NCI-H460 (cell line): ENCODE measurements at regions not wholly inside any gene's neighbourhood (a gene's known extent, or its start where the extent isn't known, plus 50 kb on each side); places are given as distances from the start of the nearest gene placed in this dataset.

Source experiments
- DNase-seq: peaks from one replicate; pipeline ENCODE4 v3.0.0-alpha.2; 2016; ENCODE audit warnings: low read depth; ENCODE audit errors: extremely low read depth

- DNase-seq, result no peak
Observed at GRCh38 chr9:109937861-109938453, 158.0 kb downstream of the PALM2AKAP2 start.

GRCh38 chr9:109939698-109940342, 159.8 kb downstream of the PALM2AKAP2 start:
- DNase-seq, result no peak

GRCh38 chr9:109940561-109940960, 160.6 kb downstream of the PALM2AKAP2 start:
- no peak for DNase-seq

- no peak for DNase-seq
Observed at GRCh38 chr9:109941771-109942170, 161.8 kb downstream of the PALM2AKAP2 start.

- no peak for DNase-seq
Observed at GRCh38 chr9:109945573-109945972, 165.6 kb downstream of the PALM2AKAP2 start.

- DNase-seq, result no peak
Observed at GRCh38 chr9:109948453-109948852, 168.5 kb downstream of the PALM2AKAP2 start.

- DNase-seq, result no peak
Observed at GRCh38 chr9:109950710-109951443, 170.9 kb downstream of the PALM2AKAP2 start.

- DNase-seq, result no peak
Observed at GRCh38 chr9:109953300-109953699, 173.3 kb downstream of the PALM2AKAP2 start.

- no peak for DNase-seq
Observed at GRCh38 chr9:109953813-109954497, 174.0 kb downstream of the PALM2AKAP2 start.

- no peak for DNase-seq
Observed at GRCh38 chr9:109956717-109957440, 176.9 kb downstream of the PALM2AKAP2 start.

- DNase-seq, result no peak
Observed at GRCh38 chr9:109959679-109960078, 179.7 kb downstream of the PALM2AKAP2 start.

- DNase-seq, result no peak
Observed at GRCh38 chr9:109961626-109962025, 181.6 kb downstream of the PALM2AKAP2 start.

GRCh38 chr9:109962215-109962614, 182.2 kb downstream of the PALM2AKAP2 start:
- no peak for DNase-seq

GRCh38 chr9:109963079-109963478, 183.1 kb downstream of the PALM2AKAP2 start:
- DNase-seq, result no peak

- DNase-seq, result no peak
Observed at GRCh38 chr9:109966643-109967368, 186.8 kb downstream of the PALM2AKAP2 start.

GRCh38 chr9:109967651-109968642, 187.9 kb downstream of the PALM2AKAP2 start:
- no peak for DNase-seq

GRCh38 chr9:109969011-109969410, 189.0 kb downstream of the PALM2AKAP2 start:
- no peak for DNase-seq

GRCh38 chr9:109969573-109970237, 189.7 kb downstream of the PALM2AKAP2 start:
- no peak for DNase-seq
